NCI-H2227 (cell line): ENCODE measurements at regions not wholly inside any gene's neighbourhood (a gene's known extent, or its start where the extent isn't known, plus 50 kb on each side); places are given as distances from the start of the nearest gene placed in this dataset.
"Not testable (repeated sequence)": the region's sequence is repeated elsewhere in the genome, so short reads cannot be mapped to it uniquely, and the experiment has no call there.

Experiments
- DNase-seq: peaks from one replicate; lab custom pipeline; 2025; ENCODE audit not compliant: unreplicated experiment; lab: John Stamatoyannopoulos, UW

GRCh38 chr9:100639854-100640253 is 62.0 kb downstream of the CAVIN4 start:
- DNase-seq: peak; percentile 3

- no peak for DNase-seq
Observed at GRCh38 chr9:100640447-100641050, 62.7 kb downstream of the CAVIN4 start.

DNA sequence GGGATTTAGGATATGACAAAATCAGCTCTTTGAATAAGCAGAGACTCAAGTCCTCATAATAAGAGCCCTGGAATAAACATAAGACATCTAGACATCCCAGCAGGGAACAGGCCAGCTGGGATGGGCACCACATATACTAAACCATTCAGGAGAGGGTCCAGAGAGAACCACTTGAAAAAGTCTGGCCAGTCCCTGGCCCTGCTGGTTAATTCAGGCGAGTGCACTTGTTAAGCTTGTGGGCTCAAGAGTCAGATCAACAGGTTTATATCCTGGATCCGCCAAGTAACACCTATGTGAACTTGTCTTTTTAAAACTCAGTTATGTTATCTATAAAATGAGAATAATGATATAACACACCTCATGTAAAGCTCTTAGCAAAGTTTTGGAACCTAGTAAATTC is 63.3 kb downstream of the CAVIN4 start:
- no peak for DNase-seq

DNA sequence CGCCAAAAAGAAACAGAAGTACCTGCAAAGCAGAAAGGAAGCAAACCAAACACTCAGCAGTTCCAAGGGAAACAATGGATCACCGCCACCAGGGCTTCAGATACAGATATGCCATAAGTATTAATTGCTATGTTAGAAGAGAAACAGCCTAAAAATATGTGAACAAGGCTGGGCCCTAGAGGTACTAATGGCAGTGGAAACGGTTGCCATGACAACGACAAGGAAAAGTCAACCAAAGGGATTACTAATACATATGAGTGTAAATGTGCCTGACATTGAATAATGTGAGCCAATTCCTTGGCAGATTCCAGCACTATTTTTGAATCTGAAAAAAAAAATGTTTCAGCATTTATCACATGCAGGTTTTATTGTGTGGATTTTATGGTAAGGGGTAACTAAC is 75.0 kb downstream of the CAVIN4 start:
- DNase-seq: peak; percentile 58

DNA sequence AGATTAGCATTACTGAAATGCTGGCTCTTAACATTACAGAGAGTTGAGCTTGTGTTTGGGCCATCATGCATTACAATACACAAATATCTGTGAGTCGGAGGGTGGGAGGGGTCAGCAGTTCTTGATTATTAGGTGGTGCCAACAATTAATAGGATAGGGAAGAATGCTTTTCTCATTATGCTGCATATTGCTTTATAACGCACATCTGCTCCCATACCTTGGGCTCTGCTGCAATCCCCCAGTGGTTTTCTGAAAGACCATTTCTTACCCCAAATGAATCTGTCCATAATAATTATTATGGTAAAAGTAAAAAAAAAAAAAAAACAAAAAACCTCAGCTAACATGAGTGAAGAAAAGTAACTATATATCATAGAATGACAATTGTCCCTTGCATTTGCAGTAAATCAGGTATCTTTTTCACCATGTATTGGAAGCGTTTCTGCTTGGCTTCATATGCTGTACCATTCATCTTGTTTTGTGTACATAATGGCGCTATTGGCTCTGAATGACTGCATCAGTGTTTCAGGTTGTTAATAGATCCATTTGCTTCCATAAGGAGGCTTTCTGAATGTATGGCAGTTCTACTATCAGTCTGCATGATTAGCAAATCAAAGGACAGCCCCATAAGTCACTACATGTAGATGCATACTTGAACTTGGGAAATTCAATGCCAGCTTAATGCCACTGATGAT is 75.9 kb downstream of the CAVIN4 start:
- no peak for DNase-seq

GRCh38 chr9:100656851-100657250 is 79.0 kb downstream of the CAVIN4 start:
- not testable (repeated sequence) for DNase-seq

DNA sequence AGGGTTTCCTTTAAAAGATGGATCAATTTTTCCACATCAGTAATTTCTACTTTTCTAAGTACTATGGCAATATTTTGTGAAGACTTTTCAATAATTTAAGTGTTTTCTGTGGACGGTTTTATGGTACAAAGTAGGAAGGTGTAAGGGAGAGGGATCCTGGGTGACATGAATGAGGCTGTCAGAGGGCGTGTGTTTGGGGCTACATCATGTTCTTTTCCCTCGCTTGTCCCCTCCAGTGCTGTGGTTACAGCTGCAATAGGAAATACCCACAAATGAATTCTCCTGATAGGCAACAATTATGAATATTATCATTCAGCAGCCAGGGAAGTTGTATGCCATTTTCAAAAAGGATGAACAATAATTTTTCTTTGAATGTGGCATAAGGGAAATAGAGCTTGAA is 83.8 kb downstream of the CAVIN4 start:
- no peak for DNase-seq

- DNase-seq: no peak
Observed at GRCh38 chr9:100662122-100662521, 84.2 kb downstream of the CAVIN4 start.

DNA sequence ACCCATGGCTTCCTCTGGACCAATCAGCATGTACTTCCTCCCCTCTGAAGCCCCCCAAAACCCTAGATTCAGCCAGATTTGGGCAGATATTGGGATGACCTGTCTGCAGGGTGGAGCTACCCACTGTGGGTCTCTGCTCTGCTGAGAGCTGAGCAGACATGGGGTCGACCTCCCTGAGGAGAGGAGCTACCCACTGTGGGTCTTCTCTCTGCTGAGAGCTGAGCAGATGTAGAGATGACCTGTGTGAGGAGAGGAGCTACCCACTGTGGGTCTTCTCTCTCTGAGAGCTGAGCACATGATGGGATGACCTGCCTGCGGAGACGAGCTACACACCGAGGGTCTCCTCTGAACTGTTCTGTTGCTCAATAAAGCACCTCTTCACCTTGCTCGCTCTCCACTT is 89.6 kb downstream of the CAVIN4 start:
- DNase-seq: no peak

- no peak for DNase-seq
Observed at GRCh38 chr9:100668024-100668423, 90.1 kb downstream of the CAVIN4 start.

DNA sequence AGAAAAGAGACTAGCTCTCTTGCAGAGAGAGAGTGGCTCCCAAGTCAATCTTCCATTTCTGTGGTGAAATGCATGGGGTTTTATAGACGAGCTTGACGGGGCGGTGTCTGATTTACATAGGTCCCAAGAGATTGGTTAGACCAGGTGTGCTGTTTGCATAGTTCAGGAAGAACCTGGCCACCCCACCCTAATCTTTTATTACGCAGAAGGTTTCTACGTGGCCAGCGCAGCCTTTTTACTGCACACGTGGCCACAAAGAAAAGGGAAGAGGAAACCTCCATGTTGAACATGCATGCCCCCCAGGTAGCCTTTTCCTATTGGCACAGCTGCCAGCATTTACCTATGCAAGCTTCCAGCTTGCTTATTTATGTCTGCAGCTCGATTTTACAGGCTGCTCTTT is 92.1 kb downstream of the CAVIN4 start:
- DNase-seq: no peak

- peak; percentile 2 for DNase-seq
Observed at GRCh38 chr9:100670719-100671118, 92.8 kb downstream of the CAVIN4 start.

DNA sequence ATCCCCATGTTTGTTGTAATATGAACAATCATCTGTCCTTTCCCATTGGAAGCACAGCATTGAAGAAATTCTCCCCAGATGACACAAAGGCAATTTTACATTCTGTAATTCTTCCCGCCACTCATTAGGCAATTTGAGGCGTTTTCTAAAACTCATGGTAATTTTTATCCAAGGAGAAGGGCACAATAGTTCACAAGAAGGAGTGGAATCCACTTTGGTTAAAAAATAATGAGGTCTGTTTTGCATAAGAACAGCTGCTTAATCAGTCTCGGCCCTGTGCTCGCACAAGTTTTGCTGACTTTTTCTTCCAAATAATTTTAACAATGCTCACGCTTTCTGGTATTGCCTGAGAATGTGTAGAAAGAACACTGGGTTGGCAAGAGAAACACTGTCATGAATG is 94.0 kb downstream of the CAVIN4 start:
- DNase-seq: no peak

DNA sequence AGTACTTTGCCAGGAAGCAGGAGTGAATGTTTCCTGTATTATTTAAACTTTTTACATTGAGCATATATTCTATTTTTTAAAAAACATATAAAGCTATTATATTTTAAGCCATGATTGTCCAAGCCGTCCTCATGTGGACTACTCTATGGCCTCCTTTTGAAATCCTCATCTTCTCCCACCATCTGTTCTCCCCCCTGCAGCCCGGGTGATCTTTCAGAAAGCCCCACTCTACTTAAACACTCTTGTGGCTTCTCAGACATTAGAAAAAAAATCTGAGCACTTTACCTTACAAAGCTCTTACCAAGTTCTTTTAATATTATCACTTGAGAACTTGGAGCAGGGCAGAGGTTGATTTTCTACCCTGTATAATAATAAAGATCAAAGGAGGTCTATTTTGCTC is 95.4 kb downstream of the CAVIN4 start:
- peak; percentile 28 for DNase-seq

- DNase-seq: no peak
Observed at GRCh38 chr9:100674419-100675122, 96.7 kb downstream of the CAVIN4 start.

GRCh38 chr9:100679834-100680233 is 102.0 kb downstream of the CAVIN4 start:
- DNase-seq: peak; percentile 65

- no peak for DNase-seq
Observed at GRCh38 chr9:100686420-100686819, 108.5 kb downstream of the CAVIN4 start.

- no peak for DNase-seq
Observed at GRCh38 chr9:100689635-100690034, 111.8 kb downstream of the CAVIN4 start.

GRCh38 chr9:100690438-100690837 is 112.6 kb downstream of the CAVIN4 start:
- no peak for DNase-seq

DNA sequence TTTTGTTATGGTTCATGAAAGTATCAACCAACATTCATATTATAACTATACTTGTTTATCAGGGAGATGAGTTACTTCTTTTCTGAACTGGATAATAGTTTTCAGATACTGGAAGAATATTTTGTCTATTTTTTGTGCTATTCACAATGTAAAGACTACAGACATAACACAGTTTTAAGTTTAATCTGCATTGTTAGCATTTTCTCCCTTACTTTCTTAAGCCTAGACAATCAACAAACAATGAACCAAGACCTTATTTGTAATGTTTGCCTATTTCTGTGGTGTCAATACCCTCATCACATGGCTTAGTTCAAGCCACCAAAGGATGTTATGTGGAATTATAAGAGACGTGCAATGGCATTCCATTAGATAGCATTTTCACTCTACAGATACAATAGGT is 119.5 kb downstream of the CAVIN4 start:
- DNase-seq: no peak

GRCh38 chr9:100698945-100699344 is 121.1 kb downstream of the CAVIN4 start:
- DNase-seq: no peak

DNA sequence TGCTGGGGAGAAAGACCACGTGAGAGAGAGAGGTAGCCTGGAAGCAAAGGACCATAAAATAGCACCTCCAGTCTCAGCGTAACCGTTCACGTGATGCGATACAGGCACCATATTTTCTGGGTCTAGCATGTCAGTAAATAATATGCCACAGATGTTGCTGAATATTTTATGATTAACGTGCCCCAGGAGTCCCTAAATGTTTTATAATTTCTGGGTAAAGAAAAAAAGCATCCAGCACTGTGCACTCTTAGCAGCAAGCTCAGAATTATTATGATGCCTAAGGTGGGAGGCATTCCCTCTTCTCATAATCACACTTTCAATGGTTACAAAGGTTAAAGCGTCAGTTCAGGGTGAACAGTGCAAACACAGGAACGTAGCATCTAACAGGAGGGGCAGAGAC is 121.8 kb downstream of the CAVIN4 start:
- DNase-seq: peak; percentile 56
